ENCODE measurements at regions not wholly inside any gene's neighbourhood (a gene's known extent, or its start where the extent isn't known, plus 50 kb on each side); places are given as distances from the start of the nearest gene placed in this dataset.

DNA sequence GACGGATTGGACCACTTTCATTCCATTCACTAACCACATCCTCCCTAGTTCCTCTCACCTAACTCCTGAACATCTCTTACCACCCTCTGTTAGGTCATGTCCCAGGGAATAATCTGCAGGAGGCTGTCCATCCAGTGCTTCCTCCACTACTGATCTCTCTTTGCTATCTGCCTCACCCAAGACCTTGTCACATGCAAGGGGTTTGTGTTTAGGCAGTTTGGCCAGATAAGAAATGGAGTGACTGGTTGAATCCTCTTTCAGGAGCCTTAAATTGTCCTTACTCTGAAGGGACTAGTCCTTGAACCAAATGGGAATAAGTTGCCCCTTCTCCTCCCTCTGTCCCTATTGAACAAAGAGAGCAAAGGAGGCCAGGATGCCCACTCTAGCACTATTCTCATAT, 249.2 kb upstream of the BTG1 start:
- no peak for TF ChIP-seq CTCF (conservative IDR thresholded peaks at IDR 0.05; ENCODE audit: low read depth, low read length)
- TF ChIP-seq EZH2 (IDR thresholded peaks at IDR 0.05; ENCODE audit: borderline replicate concordance, low read depth, low read length, poor library complexity, severe bottlenecking) = no peak

Measured in A673 (cell line).